ENCODE measurements at regions not wholly inside any gene's neighbourhood (a gene's known extent, or its start where the extent isn't known, plus 50 kb on each side); places are given as distances from the start of the nearest gene placed in this dataset.

DNA sequence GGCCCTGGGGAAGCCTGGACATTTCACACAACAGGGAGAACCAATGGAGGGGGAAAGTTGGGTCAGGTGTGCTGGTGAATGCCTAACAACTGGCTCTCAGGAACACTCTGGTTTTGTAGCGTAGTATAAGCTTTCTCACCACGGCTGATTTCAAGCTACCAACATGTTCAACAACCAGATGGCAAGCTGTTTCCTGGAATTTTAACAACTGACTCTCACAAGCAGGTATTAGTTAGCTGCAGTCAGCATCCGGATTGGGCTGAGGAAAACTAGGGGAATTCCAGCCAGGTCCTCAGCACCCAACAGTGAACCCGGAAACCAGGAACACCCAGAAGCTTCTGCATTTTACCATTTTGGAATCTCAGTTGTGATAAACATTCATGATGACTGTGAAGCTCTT, 162.3 kb upstream of the CAMK1G start:
- no peak for DNase-seq

- DNase-seq = no peak
Observed at GRCh38 chr1:209421978-209422680, 161.4 kb upstream of the CAMK1G start.

DNA sequence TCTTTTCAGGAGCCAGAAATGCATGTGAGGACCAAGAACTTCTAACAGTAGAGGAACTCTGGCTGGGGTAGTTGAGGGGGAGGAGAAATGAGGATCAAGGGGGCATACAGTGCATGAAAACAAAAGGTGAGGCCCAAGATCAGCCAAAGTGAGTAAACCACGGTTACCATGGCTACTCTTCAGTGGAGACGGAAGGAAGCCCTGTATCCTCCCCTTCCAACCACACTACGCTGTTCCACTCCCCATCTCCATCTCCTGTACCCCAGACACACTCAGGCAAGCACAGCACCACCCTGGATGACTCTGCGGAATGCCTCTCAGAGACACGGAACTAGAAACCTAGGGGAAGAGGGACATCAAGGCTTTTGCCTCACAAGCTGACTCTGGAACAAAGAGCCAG, 157.6 kb upstream of the CAMK1G start:
- DNase-seq = no peak

GRCh38 chr1:209427277-209427676, 156.2 kb upstream of the CAMK1G start:
- DNase-seq = no peak

- no peak for DNase-seq
Observed at GRCh38 chr1:209427811-209428210, 155.7 kb upstream of the CAMK1G start.

DNA sequence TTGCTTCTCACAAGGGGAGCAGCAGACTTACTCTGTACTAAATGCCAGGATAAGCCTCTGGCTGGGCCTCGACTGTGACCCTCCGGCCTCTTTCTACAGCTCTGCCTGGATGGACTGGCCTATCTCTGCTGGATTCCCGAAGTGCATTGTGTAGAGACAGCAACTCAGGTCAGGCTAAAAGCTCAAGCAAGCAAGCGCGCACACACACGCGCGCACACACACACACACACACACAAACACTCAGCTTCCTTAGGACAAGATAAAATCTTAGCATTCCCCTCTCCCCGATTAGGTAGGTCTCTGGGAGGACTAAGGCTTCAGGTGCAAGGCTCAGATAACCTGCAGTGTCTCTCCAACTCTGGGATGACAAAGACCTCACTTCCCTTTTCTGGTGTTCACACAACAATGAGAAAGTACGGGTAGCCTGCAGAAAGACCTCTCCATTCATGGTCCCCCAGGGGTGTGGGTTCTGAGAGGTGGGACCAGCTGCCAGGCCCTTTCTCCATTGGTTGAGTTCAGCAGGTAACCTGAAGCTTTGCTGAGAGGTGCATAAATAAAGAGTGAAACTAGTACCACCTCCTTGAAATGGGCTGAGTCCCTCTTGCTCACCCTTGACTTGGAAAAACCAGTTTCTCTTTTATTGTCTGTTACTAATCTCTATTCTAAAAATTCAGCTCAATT, 155.1 kb upstream of the CAMK1G start:
- DNase-seq = no peak

GRCh38 chr1:209429611-209430010, 153.9 kb upstream of the CAMK1G start:
- DNase-seq = no peak

- DNase-seq = no peak
Observed at GRCh38 chr1:209430107-209430506, 153.4 kb upstream of the CAMK1G start.

DNA sequence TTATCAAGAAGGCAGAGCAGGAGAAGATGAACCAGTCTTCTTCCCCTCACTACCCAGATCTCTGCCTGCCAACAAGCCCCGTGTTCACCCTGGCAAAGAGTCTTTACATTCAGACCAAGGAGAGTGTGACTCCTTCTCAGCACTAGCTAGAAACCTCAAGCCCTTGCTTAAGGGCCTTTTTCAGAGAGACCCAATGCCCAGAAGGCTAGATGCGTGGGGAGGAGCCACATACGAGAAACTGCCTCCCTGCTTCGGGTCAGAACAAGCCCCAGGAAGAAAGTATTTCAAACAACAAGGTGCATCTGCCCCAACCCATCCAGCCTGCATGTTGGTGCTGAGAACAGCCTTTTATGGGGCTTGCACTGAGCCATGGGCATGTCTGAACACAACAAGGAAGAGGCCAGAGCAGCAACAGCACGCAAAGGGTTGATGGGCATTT, 152.7 kb upstream of the CAMK1G start:
- no peak for DNase-seq

DNA sequence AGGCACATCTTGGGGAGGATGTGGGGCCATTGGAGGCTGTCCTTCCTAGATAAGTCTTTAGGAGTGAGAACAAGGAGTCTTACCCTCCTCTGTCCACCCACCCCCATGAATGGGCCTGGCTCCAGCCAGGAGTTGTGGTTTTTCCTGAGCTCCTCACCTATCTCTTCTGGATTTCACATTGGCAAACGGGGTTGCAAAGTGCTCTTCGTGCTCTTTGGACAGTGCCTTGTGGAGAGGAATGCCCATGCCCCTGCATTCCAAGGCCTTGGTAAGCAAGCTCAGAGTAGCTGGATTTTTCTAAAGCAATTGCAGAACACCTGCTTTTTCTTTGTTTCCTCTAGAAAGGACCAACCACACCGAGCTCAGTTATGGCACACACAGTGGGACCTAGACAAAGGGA, 152.1 kb upstream of the CAMK1G start:
- no peak for DNase-seq

DNA sequence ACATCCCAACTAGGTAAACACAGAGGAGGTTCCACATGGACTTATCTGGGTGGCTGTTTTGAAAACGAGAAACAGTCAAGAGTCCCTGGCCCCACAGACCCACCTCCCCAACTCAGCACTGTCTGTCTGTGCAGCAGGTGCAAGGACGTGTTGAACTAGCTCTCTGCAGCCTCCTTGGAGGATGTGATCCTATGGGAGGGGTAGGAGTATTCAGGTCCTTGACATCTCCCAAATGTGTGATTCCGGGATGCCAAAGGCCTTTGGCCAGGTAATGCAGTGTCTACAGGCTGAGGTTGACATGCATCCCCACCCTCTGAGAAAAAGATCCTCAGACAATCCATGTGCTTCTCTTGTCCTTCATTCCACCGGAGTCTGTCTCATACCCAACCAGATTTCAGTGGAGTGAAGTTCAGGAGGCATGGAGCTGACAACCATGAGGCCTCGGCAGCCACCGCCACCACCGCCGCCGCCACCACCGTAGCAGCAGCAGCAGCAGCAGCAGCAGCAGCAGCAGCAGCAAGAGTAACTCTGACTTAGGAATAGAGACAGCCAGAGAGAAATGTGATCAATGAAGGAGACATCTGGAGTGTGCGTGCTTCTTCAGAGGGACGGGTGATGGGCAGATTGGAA, 151.6 kb upstream of the CAMK1G start:
- DNase-seq = no peak

DNA sequence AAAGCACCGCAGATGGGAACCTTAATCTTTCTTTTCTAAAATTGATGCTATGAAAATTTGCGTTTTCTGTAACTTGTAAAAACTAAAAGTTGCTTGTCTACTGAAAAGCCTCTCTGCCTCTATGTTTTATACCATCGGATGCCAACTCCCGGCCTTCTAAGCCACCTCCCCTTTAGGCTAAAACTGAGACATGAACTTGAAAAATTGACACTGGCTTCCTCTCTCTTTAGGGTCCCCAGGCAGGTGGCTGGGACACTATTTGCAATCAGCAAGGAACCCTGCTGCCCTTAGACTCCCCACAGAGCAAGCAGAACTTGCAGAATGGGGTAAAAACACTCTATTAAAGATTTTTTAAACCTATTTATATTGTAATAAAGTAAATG, 151.1 kb upstream of the CAMK1G start:
- DNase-seq = no peak

GRCh38 chr1:209433649-209434031, 149.9 kb upstream of the CAMK1G start:
- DNase-seq = no peak

GRCh38 chr1:209434066-209434465, 149.4 kb upstream of the CAMK1G start:
- no peak for DNase-seq

DNA sequence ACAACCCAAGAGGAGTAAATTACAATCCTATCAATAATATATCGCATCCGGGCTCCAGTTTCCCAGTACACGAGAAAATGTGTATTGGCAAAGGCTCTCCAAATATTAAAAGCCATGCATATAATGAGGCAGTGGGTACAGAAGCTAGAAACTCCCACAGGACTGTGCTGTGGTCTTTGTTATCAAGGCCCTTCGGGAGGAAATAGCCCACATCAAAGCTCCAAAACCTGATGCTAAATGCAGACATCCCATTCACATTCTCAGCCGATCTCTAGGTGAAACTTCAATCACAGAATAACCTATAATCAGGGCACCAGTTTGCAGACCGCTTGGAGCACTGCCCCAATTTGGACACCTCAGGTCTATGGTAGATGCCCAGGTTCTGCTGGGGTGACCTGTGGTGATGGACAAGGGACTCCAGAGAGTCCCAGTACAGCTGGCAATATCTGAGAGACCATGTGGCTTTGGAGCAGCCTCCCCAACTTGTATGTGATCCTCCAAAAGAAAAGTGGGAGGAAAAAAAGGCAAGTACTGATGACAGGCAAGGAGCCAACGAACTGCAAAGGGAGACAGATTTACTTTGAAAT, 148.8 kb upstream of the CAMK1G start:
- DNase-seq = no peak

DNA sequence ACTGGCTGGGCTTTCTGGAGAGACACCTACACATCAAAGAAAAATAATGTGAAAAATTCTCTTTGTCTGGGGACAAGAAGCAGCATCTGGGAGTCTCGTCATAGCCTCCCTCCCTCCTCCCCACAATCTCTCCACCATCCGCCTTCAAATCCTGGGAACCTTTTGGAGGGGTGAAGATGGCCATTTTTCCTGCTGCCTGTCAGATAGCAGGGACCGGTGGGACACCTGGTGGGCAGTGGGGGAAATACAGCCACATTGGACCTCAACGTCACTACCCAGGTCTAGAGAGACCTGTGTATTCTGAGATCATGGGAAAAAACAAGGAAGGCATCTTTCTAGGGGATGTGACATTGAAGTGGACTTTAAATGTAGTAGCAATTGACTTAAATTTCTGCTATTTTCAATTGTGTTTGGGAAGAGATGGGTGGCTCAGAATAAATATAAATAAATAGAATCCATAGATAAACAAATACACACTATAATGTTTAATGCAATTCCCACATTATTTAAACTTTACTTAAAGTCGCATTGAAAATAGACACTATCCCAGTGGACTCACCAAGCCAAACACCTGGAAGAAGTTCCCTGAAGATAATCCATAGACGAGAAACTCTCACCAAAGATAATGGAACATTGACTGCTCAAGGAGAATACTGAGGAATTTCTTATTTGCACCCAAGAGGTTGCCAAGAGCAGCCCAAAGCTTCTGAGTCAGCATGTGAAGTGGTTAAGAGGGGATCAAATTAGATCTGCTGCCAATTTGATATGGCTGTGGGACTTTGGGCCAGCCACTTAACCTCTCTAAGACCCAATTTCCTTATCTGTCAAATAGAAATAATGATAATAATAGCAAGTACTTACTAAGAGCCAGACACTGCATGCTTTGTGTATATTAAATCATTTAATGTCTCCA, 147.6 kb upstream of the CAMK1G start:
- no peak for DNase-seq

GRCh38 chr1:209439828-209440227, 143.7 kb upstream of the CAMK1G start:
- DNase-seq = no peak

- no peak for DNase-seq
Observed at GRCh38 chr1:209443361-209443931, 140.1 kb upstream of the CAMK1G start.

DNA sequence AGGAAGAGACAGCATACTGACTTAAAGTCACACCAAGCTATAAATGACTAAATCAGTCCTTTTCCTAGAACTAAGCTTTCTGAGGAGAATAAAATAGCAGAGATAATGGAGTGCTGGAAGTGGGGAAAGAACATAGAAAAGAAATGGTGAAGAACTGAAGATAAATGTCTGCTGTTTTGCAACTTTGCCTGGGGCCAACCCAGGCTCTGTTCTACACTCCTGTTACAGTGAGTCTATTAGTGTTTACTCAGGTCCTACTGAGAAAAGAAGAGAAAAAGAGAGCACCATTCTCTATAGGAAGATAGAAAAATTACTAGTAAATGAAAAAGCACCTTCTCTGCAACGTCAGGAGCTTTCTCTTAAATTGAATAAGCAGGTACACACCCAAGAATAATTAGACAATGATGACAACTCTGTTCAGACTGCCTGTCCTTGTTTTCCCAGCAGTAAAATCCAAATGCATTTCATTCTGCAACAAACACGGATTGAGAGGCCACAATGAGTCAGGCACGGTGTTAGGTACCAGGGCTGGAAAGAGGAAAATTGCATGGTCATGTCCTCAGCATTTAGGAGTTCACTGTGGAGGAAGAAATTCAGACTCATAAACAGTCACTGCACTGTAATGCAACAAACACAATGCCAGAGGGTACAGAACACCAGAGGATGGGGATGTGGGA, 139.4 kb upstream of the CAMK1G start:
- no peak for DNase-seq

- no peak for DNase-seq
Observed at GRCh38 chr1:209444961-209445360, 138.6 kb upstream of the CAMK1G start.

DNA sequence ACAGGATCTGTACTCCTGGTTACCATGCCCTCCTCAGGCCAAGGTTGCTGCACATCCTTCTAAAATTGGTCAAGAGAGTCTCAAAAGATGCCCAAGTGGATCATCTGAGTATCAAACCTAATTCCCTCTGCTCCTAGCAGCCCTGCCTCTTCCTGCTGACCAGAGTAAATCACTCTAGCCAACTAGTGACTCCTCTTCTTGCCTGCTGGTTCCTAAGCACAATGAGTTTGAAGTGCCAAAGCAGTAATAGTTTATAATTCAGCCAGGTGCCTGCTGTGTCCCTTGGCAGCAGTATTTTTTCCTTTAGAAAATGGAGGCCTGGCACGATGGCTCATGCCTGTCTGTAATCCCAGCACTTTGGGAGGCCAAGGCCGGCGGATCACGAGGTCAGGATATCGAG, 137.9 kb upstream of the CAMK1G start:
- DNase-seq = no peak

DNA sequence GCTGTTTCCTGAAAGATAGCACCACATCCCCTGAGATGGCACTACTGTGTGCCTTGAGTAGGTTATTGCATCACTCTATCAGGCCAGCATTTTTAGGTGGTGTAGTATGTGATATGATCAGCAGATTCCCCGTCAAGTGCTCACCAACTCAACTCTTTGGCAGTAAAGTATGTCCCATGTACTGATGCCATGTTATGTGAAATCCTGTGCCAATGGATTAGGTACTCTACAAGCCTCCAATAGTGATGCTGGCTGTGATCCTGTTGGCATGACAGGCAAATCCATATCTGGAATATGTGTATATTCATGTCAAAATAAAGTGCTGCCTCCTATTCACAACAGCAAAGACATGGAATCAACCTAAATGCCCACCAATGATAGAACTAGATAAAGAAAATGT, 137.2 kb upstream of the CAMK1G start:
- no peak for DNase-seq

All from activated effector memory CD4-positive, alpha-beta T cell treated with Interleukin-2 at 50 U/mL for 16 hours (primary cell).